GM23248 (cell line): ENCODE measurements at regions not wholly inside any gene's neighbourhood (a gene's known extent, or its start where the extent isn't known, plus 50 kb on each side); places are given as distances from the start of the nearest gene placed in this dataset.
A peak's percentile ranks its signal among the peaks of the same experiment; 100 is the strongest.
"Not testable (repeated sequence)": the region's sequence is repeated elsewhere in the genome, so short reads cannot be mapped to it uniquely, and the experiment has no call there.

ENCODE experiments used
- DNase-seq: peaks from one replicate; pipeline ENCODE4 v3.0.0-alpha.2; 2015
- H2AFZ ChIP-seq: fragments of 200-600 bp; sonication (generic); 2 replicates; pipeline ENCODE4 v1.6.1; 2016; ENCODE audit warnings: antibody characterized with exemption
- H3F3A ChIP-seq: fragments of 200-600 bp; sonication (generic); 2 replicates; pipeline ENCODE4 v1.6.1; 2016; ENCODE audit warnings: mild to moderate bottlenecking, antibody characterized with exemption, mixed run types; ENCODE audit not compliant: insufficient read depth
- H3K27ac ChIP-seq: fragments of 200-600 bp; sonication (generic); 2 replicates; pipeline ENCODE4 v1.5.1; 2016; ENCODE audit warnings: mild to moderate bottlenecking
- H3K27me3 ChIP-seq: fragments of 200-600 bp; sonication (generic); replicated peaks from 2 replicates; pipeline ENCODE4 v1.6.1; 2016; ENCODE audit warnings: mild to moderate bottlenecking; ENCODE audit not compliant: insufficient read depth
- H3K36me3 ChIP-seq: fragments of 200-600 bp; sonication (generic); 2 replicates; pipeline ENCODE4 v1.6.1; 2016; ENCODE audit warnings: low read depth, mild to moderate bottlenecking
- H3K4me1 ChIP-seq: fragments of 200-600 bp; sonication (generic); 2 replicates; pipeline ENCODE4 v1.6.1; 2016; ENCODE audit warnings: mild to moderate bottlenecking; ENCODE audit not compliant: insufficient read depth
- H3K4me2 ChIP-seq: fragments of 200-600 bp; sonication (generic); one replicate; pipeline ENCODE4 v1.6.1; 2016; ENCODE audit warnings: mild to moderate bottlenecking; ENCODE audit not compliant: unreplicated experiment
- H3K4me3 ChIP-seq: fragments of 200-600 bp; sonication (generic); 2 replicates; pipeline ENCODE4 v1.5.1; 2016; ENCODE audit warnings: mild to moderate bottlenecking
- H3K79me2 ChIP-seq: fragments of 200-600 bp; sonication (generic); 2 replicates; pipeline ENCODE4 v1.6.1; 2016; ENCODE audit warnings: mild to moderate bottlenecking; ENCODE audit not compliant: insufficient read depth
- H3K9ac ChIP-seq: fragments of 200-600 bp; sonication (generic); 2 replicates; pipeline ENCODE4 v1.6.1; 2016; ENCODE audit warnings: mild to moderate bottlenecking
- H3K9me2 ChIP-seq: fragments of 200-600 bp; sonication (generic); 2 replicates; pipeline ENCODE4 v1.6.1; 2016; ENCODE audit warnings: mixed run types, mild to moderate bottlenecking, moderate library complexity; ENCODE audit not compliant: insufficient read depth
- H3K9me3 ChIP-seq: fragments of 200-600 bp; sonication (generic); one replicate; pipeline ENCODE4 v1.6.1; 2017; ENCODE audit warnings: low read depth
- H4K20me1 ChIP-seq: fragments of 200-600 bp; sonication (generic); 2 replicates; pipeline ENCODE4 v1.6.0; 2016; ENCODE audit not compliant: insufficient read depth
- EZH2 ChIP-seq: fragments of 200-600 bp; sonication (generic); IDR thresholded peaks from 2 replicates; pipeline ENCODE4 v1.6.1; 2018; ENCODE audit warnings: antibody characterized with exemption, mild to moderate bottlenecking; ENCODE audit not compliant: insufficient read depth, poor library complexity, severe bottlenecking
- EZH2phosphoT487 ChIP-seq: fragments of 200-600 bp; sonication (generic); IDR thresholded peaks from 2 replicates; pipeline ENCODE4 v1.6.1; 2018; ENCODE audit warnings: antibody characterized with exemption, moderate library complexity, mild to moderate bottlenecking, low read depth; ENCODE audit not compliant: insufficient read depth
- WGBS, 2 experiments: methylation state at CpG; one replicate each; pipeline ENCODE4 v1.1.6; 2015 to 2017; ENCODE audit warnings: low lambda C conversion rate in 2 of 2, low coverage in 1 of 2; ENCODE audit errors: missing lambda C conversion rate in 2 of 2; 5-methylcytosine and 5-hydroxymethylcytosine counted together
- in situ Hi-C: fragments of 300-500 bp; cut with MboI; formaldehyde crosslinking; loops from 2 replicates; pipeline ENCODE4 v1.15.0; 2020

DNA sequence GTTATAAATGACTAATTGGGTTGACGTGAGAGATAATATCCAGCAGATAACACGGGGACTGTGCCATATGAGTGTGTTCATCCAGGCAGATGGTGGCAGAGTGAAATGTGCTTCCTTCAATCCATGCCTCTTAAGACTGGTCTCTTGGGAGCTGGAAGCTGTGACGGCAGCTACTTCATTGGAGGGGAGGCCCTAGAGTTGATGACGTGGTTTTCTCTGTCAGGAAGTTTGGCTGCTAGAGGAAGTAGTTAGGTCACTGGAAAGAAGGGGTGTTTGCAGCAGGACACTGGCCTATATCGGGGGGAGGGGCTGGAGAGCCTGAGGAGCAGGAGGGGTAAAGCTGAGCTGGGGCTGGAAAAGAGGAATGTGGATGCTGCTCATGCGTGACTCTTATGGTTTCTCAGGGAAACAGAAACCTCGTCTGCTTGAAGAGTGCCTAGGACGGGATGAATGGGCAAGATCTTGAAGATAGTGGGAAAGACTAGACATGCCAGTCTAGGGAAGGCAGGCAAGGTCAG is 3051.6 kb downstream of the RPIA start:
- H3K27me3 ChIP-seq, in situ Hi-C loops, H3K79me2 ChIP-seq, H3K9me3 ChIP-seq, H4K20me1 ChIP-seq, H3K36me3 ChIP-seq, DNase-seq, H3K4me1 ChIP-seq, H3F3A ChIP-seq, H2AFZ ChIP-seq, H3K9me2 ChIP-seq, H3K4me3 ChIP-seq, H3K27ac ChIP-seq, H3K4me2 ChIP-seq, H3K9ac ChIP-seq: not testable (repeated sequence)
- WGBS, 2 experiments = 47 to 58% methylated on average over 8 of the region's 8 CpGs

DNA sequence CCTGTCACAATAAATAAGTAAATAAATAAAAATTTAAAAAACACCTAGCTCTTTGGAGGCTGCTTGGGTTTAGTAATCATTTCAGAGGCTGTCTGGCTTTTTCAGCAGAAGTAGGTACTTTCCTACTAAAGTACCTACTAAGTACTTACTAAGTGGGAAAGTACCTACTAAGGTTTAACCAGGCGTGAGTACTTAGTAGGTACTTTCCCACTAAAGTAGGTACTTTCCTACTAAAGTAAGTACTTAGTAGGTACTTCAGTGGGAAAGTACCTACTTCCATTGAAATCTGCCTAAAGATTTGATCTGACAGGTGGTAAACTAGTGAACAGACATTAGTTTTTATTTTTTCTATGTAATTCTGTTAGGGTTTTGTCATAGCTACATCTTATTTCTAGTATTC is 3052.4 kb downstream of the RPIA start:
- H3K9ac ChIP-seq, H3F3A ChIP-seq, in situ Hi-C loops, H3K36me3 ChIP-seq, H3K4me1 ChIP-seq, H4K20me1 ChIP-seq, H3K4me3 ChIP-seq, DNase-seq, H3K9me3 ChIP-seq, H3K79me2 ChIP-seq, H2AFZ ChIP-seq, H3K9me2 ChIP-seq, H3K27me3 ChIP-seq, H3K27ac ChIP-seq, H3K4me2 ChIP-seq: not testable (repeated sequence)
- WGBS, 2 experiments = 8 to 9% methylated on average over 1 of the region's 1 CpG

DNA sequence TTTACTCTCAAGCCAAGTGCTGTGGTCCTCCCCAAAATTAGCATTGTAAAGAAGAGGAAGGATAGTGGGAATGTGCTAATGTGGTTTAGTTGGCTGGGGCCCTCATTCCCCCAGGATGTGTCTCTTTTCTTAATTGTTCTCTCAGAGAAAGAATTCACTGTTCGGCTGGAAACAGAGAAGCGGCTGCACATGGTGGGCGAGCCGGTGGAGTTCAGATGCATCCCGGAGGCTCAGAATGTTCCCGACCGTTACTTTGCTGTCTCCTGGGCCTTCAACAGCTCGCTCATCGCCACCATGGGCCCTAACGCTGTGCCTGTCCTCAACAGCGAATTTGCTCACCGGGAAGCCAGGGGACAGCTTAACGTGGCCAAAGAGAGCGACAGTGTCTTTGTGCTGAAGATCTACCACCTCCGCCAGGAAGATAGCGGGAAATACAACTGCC is 3053.2 kb downstream of the RPIA start:
- H3F3A ChIP-seq, H3K4me3 ChIP-seq, DNase-seq, H2AFZ ChIP-seq, H4K20me1 ChIP-seq, in situ Hi-C loops, H3K36me3 ChIP-seq, H3K79me2 ChIP-seq, H3K9me3 ChIP-seq, H3K27me3 ChIP-seq, H3K4me2 ChIP-seq, H3K4me1 ChIP-seq, H3K9me2 ChIP-seq, H3K9ac ChIP-seq, H3K27ac ChIP-seq: not testable (repeated sequence)
- 55 to 56% methylated on average over 9 to 16 of the region's 16 CpGs for WGBS, 2 experiments

DNA sequence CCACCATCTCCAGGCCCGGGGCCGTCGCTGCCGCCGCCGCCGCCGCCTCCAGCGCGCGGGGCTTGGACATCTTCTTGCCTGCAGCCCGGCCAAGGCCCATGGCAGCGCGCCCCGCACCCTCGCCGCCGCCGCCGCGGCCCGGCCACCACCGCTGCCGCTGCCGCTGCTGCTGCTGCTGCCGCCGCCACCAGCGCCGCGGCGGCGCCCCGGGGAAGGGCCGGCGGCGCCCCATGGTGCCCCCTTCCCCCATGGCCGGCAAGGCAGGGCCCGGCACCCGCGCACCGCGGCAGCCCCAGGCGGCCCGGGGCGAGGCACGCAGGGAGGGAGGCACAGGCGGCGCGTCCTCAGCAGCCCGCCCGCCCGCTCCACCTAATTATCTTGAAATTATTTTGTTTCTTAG is 3057.4 kb downstream of the RPIA start:
- Histone ChIP-seq H3K4me1 (no peaks in the 10 kb centered on the region), H3K9me3 (no peaks in the 10 kb centered on the region), H3K4me3 (no peak overlapping the region), H3K4me2 (no peak overlapping the region), H3K9me2 (no peaks in the 10 kb centered on the region), H3K36me3 (no peaks in the 10 kb centered on the region), H3F3A (no peaks in the 10 kb centered on the region), H3K27me3 (peaks cover 11% of the 10 kb centered on the region; the same call in 1 of the 2 replicates), H4K20me1 (no peaks in the 10 kb centered on the region), H3K9ac (no peak overlapping the region), H2AFZ (no peak overlapping the region), H3K79me2 (no peaks in the 10 kb centered on the region), H3K27ac (no peak overlapping the region)
- DNase-seq = peak; percentile 16
- TF ChIP-seq EZH2phosphoT487 = no peak
- no peak for TF ChIP-seq EZH2
- in situ Hi-C loops = no loop called here
- WGBS, 2 experiments = 2 to 6% methylated on average over 26 to 42 of the region's 52 CpGs

DNA sequence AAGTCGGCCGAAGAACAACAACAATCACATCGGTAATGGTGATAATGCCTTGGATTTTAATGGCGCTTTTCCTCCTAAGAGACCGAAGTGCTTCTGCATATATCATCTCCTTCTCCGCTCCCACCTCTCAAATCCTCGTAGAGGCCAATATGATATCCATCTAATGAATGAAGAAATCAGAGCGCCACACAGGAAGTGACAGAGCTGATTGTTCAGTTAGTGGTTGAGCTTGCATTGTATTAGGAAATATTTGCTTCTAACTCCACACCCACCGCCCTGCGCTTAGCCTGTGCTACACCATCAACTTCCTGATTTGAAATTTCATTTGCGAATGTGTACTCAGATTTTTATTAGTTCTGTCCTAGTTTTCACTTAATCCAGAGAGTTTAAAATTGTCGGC is 3058.2 kb downstream of the RPIA start:
- H3K27ac ChIP-seq, H2AFZ ChIP-seq, DNase-seq, H3K9me2 ChIP-seq, H3K36me3 ChIP-seq, H3K4me3 ChIP-seq, in situ Hi-C loops, H3K4me1 ChIP-seq, H3K79me2 ChIP-seq, H3F3A ChIP-seq, H4K20me1 ChIP-seq, H3K9me3 ChIP-seq, H3K9ac ChIP-seq, H3K4me2 ChIP-seq: not testable (repeated sequence)
- WGBS, 2 experiments = 68 to 74% methylated on average over 10 of the region's 12 CpGs
- peaks cover 11% of the 10 kb centered on the region; the same call in 1 of the 2 replicates for H3K27me3 ChIP-seq

DNA sequence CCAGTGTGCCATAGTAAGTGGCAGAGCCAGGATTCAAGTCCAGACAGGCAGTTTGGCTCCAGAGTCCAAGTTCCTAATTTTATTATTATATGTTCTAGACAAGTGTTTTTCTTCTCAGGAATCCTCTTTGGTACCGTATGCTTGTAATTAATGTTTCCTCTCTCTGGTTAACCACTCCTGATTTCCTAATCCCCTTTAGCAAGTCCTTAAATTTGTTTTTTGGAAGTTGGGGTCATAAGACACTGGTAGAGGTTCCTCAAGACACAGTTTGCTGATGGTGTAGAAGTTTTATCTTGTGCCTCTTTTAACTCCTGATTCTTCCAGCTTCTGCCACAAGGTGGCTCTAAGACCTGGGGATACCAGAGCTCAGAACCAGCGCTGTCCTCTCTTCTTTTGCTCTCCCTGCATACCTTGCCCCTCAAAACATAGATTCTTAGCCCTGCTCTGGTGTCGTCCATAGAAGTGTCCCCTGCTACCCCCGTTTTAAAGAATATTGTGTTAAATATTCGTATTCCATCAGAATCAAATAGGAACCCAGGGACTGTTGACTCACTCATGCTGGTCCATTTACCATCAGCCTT is 3068.0 kb downstream of the RPIA start:
- in situ Hi-C loops, H3K4me2 ChIP-seq: not testable (repeated sequence)

DNA sequence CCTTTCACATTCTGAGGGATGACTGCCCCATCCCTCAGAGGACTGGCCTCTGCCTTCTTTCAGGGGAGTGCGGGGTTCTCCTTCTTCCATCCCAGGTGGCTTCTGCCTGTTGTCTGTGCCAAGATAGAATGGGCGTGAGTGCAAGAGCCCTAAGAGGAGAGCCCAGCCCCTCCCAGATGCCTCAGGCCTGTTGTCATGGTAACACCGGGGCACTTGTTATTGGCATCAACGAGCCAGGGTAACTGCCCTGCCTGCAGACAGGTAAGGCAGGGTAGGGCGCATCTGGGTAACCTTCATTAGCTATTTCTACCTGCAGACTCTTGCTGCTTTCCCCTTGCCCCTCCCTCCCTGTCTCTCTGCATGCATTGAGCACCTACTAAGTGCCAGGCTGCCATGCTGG is 3069.2 kb downstream of the RPIA start:
- not testable (repeated sequence) for H4K20me1 ChIP-seq, H3K9me3 ChIP-seq
- WGBS, 2 experiments = 36 to 41% methylated on average over 5 of the region's 5 CpGs

More for the DNA sequence above, 3068.0 kb downstream of the RPIA start:
- H3K9me3 ChIP-seq, H3F3A ChIP-seq, H3K4me1 ChIP-seq, H3K36me3 ChIP-seq, H3K27me3 ChIP-seq, H3K4me3 ChIP-seq, H3K9ac ChIP-seq, DNase-seq, H4K20me1 ChIP-seq, H3K27ac ChIP-seq, H2AFZ ChIP-seq, H3K9me2 ChIP-seq, H3K79me2 ChIP-seq: not testable (repeated sequence)
- 3 to 5% methylated on average over 5 of the region's 5 CpGs for WGBS, 2 experiments

More for the DNA sequence above, 3069.2 kb downstream of the RPIA start:
- H3K9me2 ChIP-seq, H3K27ac ChIP-seq, DNase-seq, H3K4me3 ChIP-seq, H3K4me1 ChIP-seq, H3K9ac ChIP-seq, H3K79me2 ChIP-seq, H3F3A ChIP-seq, H2AFZ ChIP-seq, in situ Hi-C loops, H3K36me3 ChIP-seq, H3K27me3 ChIP-seq, H3K4me2 ChIP-seq: not testable (repeated sequence)
